Activated T-helper 1 cell treated with anti-CD3 and anti-CD28 coated beads, Interleukin-2, amount 50 U/mL, for 16 hours (primary cell): ENCODE measurements at regions not wholly inside any gene's neighbourhood (a gene's known extent, or its start where the extent isn't known, plus 50 kb on each side); places are given as distances from the start of the nearest gene placed in this dataset.
A peak's percentile ranks its signal among the peaks of the same experiment; 100 is the strongest.
"Not testable (repeated sequence)": the region's sequence is repeated elsewhere in the genome, so short reads cannot be mapped to it uniquely, and the experiment has no call there.

Experiments used
- DNase-seq, 2 donors: peaks; one replicate each; pipeline ENCODE4 v3.0.0-alpha.2; 2020; ENCODE audit warnings: low read depth in 1 of 2, low spot score in 1 of 2

DNA sequence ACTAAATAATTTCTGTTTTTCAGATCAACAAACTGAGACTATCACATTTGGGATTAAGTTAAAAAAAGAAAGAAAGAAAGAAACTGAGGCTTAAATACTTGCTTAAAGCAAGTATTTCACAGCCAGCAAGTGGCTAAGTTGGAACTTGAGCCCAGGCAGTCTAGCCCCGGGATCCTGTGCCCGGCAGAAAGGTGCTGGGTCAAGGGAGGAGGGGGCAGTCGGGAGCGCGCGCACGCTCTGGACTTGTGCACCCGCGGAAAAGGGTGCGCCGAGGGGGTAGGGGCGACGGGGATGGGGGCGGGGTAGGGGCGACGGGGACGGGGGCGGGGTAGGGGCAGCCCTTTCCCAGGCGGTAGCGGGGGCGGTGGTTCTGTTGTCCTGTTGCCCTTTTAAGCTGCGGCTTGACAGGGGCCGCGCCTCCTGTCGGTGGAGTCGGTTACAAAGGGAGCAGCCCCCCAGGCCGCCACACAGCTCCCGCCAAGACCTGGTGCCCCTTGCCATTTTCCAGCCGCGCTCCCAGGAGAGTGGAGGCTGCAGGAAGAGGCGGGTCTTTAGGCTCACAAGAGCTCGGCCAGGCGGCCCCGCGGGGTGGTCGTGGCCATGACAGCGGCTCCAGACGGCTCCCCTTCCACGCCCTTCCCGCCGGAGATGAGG, 60.6 kb downstream of the GOLGA8T start:
- DNase-seq: not testable (repeated sequence)

DNA sequence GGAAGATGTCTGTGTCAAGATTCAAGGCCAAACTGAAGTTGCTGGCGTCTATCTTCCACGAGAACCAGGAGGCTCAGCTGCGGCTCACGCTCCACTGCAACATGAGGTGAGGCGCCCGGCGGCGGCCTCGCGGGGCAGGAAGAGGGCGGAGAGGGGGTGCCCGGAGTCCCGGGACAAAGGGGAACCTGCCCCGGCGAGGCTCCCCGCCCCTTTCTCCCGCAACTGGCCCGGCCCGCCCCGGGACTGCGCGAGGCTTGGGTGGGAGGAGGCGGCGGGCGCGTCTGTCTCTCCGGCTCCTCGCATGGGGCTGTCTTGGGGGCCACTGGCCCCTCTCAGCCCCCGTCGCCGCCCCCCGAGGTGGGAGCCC, 61.1 kb downstream of the GOLGA8T start:
- DNase-seq: peak in 1 of 2 donors; percentile 15

DNA sequence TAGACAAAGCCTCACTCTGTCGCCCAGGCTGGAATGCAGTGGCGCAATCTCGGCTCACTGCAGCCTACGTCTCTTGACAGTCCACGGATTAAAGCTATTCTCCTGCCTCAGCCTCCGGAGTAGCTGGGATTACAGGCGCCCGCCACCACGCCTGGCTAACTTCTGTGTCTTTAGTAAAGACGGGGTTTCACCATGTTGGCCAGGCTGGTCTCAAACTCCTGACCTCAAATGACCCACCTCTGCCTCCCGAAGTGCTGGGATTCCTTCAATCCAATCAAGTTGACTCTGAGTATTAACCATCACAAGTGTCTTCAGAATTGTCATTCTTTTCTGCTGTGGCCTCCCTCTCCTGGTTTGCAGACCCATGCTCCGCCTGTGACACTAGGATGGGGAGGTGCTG, 61.9 kb downstream of the GOLGA8T start:
- not testable (repeated sequence) for DNase-seq

DNA sequence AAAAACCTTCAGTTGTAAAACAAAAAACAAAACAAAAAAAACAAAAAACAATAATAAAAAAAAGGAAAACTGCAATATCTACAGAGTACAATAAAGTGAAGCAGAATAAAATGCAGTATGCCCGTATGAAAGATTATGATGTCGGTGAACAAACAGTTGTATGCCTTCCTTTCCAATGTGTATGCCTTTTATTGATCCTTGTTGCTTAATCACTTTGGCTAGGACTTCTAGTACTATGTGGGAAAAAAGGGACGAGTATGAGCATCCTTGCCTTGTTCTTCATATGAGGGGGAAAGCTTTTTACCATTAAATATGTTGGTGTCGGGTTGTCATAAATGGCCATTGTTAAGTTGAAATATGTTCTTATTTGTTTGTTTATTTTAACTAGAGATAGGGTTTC, 66.7 kb downstream of the GOLGA8T start:
- DNase-seq: not testable (repeated sequence)

DNA sequence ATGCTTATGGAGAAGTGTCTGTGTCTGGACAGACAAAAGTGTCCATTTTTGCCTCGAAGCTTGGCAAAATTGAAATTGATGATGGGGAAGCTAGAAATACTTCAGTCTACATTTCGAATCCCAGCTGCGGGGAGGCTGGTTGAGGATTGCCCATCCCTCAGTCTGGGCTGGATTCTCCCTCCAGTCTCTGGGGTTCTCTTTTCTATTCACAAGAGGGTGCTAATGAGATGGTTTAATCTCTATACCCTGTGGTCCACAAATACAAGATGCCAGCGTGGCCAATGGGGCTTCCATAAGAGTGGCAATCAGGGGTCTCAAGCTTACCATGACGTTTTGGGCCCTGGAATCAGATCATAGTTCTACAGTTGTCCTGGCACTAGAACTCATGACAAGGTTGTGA, 78.9 kb downstream of the GOLGA8T start:
- DNase-seq: not testable (repeated sequence)

DNA sequence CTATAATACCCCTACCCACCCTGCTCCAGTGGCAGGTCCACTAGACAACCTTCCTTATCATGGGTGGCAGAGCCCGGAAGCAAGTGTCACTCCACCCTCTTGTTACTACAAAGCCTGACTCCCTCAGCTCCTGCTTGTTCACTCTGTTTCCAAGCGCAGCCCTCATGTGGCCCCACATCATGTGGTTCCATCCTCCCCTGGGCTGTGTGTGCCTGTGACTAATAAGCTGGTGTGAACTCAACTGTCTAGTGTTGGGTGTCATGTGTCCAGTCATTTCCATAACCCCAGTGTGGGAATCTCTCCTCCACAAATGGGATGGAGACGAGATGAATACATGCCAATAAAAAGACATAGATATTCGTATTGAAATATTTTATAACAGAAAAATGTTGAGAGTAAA, 87.0 kb downstream of the GOLGA8T start:
- DNase-seq: not testable (repeated sequence)

DNA sequence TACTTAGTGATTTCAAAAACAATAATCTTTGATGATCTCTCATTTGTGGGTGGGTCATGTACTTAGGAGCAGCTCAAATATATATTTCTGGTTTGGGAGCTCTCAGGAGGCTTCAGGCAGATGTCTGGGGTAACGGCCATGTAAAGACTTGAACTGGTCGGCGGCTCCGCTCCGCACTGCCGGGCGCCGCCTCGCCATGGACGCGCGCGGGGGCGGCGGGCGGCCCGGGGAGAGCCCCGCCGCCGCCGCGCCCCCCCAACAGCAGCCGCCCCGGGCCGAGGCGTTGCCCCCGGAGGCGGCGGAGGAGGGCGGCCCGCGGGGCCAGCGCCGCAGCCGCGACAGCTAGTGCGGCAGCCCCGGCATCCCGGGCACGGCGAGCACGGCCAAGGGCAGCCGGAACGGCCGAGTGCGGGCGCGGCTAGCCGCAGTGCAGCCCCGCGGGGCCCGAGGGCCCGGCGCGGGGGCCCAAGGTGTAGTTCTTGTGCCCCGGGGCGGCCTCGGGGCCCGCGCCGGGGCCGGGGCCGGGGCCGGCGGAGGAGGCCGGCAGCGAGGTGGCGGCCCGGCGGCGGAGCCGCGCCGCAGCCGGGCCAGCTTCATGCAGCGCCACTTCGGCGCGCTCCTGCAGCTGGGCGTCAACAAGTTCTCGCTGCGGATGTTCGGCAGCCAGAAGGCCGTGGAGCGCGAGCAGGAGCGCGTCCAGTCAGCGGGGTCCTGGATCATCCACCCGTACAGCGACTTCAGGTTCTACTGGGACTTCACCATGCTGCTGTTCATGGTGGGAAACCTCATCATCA, 88.1 kb downstream of the GOLGA8T start:
- DNase-seq: not testable (repeated sequence)

DNA sequence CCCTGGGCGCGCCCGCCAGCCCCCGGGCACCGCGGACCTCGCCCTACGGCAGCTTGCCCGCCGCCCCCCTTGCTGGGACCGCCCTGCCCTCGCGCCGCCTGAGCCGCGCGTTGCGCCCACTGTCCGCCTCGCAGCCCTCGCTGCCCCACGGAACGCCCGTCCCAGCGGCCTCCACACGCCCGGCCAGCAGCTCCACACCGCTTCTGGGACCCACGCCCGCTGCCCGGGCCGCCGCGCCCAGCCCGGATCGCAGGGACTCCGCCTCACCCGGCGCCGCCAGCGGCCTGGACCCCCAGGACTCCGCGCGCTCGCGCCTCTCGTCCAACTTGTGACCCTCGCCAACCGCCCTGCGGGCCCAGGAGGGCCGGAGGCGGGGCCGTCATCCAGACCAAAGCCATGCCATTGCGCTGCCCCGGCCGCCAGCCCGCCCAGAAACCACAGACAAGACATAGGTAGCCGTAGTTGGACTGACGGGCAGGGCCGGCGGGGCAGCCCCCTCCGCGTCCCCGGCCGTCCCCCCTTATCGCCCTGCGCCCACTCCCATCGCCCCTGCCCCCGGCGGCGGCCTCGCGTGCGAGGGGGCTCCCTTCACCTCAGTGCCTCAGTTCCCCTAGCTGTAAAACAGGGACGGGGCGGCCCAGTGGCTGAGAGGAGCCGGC, 90.5 kb downstream of the GOLGA8T start:
- not testable (repeated sequence) for DNase-seq

DNA sequence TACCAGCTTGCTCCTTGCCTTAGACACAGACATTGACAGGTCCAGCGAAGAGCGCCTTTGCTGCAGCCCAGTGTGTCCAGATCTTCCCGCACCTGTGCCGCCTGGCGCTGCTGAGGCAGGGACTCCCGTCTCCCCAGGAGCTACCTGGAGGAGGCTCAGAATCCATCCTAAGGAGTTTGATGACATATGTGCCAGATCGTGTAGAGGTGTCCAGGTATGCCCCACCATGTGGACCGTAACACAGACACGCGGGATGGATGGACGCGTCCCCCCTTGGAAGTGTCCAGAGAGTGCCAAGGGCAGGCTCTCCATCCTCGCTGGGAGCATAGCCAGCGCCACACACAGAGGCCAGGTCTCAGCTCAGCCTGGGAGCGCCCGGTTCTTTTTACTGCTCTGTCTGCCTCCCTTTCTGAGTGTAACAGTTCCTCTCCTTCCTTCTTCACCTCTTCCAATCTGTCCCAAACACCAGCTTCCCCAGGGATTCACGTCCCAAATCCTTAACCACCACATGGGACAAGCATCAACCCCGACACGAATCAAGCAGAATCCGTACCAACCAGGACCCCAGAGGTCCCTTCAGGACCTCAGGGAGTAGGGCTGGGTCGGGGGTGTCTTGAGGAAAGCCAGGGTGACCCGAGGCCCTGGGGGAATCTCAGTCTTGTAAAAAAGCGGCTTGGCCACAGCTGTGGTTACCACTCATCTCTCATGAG, 126.7 kb downstream of the GOLGA8T start:
- not testable (repeated sequence) for DNase-seq

DNA sequence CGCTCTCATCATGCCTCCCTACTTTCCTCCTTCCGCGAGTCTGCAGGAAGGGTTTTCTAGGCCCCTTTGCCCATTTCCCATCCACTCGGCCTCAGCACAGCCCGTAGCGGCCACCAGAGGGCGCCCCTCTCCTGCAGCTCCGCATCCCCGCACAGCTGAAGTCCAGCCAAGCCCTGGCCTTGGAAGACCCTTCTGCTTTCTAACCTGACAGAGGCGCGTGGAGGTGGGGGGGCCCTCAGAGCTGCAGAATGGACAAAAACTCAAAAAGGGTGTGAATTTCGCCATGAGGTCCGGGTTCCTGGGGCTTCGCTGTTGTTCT, 127.2 kb downstream of the GOLGA8T start:
- DNase-seq: not testable (repeated sequence)

DNA sequence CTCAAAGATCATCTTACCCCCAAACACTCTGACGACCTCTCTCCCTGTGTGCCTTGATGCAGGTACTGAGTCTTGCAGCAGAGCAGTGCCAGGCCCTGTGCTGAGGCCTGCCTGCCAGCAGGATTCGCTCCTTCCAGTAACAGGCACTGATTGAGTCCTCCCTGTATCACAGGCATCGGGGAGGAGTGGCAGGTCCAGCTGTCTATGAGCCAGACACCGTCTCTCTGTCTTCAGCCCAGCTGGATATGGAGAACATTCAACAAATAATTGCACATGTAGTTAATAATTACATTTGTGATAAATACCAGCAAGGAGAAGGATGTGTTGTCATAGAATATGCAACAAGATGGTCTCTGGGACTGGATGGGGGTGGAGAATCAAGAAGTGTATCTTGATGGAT, 129.1 kb downstream of the GOLGA8T start:
- DNase-seq: not testable (repeated sequence)

DNA sequence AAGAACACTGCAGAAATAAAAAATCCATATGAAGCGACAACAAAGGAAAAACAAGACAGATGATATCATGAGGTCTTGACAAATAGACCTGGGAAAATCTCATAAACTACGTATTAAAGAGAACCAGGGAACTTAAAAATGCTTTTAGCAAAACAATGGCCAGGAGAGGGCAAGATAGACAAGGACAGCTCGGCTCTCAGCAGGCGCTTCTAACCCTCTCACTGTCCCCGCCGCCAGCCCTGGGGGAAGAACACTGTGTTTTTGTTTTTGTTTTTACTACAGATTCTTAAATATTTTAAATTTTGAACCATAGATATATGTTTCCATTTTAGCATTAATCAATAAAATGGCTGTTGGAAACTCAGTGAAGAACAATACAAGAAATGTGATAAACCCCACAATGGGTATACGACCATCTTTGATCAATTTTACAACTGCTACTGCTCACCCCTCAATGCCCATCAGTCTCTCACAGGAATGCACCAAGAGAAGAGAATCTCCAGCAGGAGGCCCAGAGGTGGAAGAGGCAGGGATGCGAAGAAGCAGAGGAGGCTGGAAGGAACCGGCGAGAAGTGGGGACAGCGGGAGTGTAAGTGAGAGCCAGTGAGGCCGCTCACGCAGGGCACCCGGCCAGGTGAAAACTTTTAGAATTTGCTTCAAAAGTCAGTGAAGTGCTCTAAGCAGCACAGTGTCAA, 98.0 kb downstream of the CHRFAM7A start:
- DNase-seq: not testable (repeated sequence)

DNA sequence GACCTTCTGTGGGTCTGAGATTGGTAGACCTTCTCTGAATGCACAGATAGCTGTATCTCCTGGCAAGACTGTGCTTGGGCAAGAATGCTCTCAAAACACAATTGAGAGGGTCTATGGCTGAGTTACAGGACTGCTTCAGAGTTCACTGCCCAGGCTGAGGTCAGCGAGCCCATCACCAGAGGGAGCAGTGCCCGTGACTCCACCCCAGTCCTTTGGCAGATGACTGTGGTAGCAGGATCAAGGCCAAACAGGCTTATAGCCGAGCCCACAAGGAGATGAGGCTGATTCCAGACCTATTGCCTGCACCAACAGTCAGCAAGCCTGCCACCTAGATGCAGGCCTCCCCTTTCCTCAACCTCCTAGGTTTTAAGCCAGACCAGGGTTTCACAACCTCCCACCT, 89.4 kb downstream of the CHRFAM7A start:
- not testable (repeated sequence) for DNase-seq
